ENCODE measurements at regions not wholly inside any gene's neighbourhood (a gene's known extent, or its start where the extent isn't known, plus 50 kb on each side); places are given as distances from the start of the nearest gene placed in this dataset.

DNA sequence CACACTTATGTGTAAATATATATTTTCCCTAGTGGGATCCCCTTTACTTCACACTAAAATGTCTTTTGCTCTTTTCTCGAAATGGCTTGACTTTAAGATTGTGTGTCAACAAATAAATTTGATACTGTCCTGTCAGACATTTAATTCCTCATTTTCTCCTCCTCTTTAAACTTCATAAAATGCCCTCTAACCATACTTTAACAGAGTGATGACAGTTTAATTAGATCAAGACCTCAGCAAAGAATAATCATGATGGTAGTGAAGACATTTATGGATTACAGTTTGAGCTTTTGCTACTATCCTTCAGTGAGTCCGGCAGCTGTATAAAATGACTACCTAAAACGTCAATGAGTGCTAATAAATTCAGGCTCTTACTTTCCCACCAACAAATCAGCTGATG, 113.1 kb upstream of the ADGRL3 start:
- Histone ChIP-seq H3K27ac (ENCODE audit: insufficient read depth, low read depth, low read length) (no peak overlapping the region), H3K27me3 (ENCODE audit: control insufficient read depth in 2 of 2, insufficient read depth in 2 of 2, low read length in 2 of 2) (no peaks in the 10 kb centered on the region), H3K4me3 (replicated peaks in 1 of 3; ENCODE audit: insufficient read depth in 1 of 3, low read depth in 1 of 3, low read length in 3 of 3) (no peak overlapping the region), H3K79me2 (ENCODE audit: control insufficient read depth, insufficient read depth, low read length) (no peaks in the 10 kb centered on the region), H3K9me3 (replicated peaks; ENCODE audit: control insufficient read depth, insufficient read depth, low read length) (peaks cover 2% of the 10 kb centered on the region), H3K4me1 (ENCODE audit: control insufficient read depth, extremely low read depth, insufficient read depth, low read length) (no peaks in the 10 kb centered on the region), H3K9me1 (replicated peaks; ENCODE audit: control insufficient read depth, extremely low read depth, insufficient read depth, low read length) (no peaks in the 10 kb centered on the region), H3K9ac (replicated peaks; ENCODE audit: extremely low read depth, insufficient read depth, low read length) (no peak overlapping the region), H3K36me3 (ENCODE audit: control insufficient read depth in 2 of 2, extremely low read depth in 1 of 2, insufficient read depth in 2 of 2, low read length in 2 of 2) (no peaks in the 10 kb centered on the region), H4K20me1 (replicated peaks; ENCODE audit: control insufficient read depth, extremely low read depth, insufficient read depth, low read length) (no peaks in the 10 kb centered on the region), H2AFZ (ENCODE audit: low read depth, low read length) (no peak overlapping the region), H3K4me2 (ENCODE audit: insufficient read depth, low read length) (no peak overlapping the region)
- dilution Hi-C loops (cut with MboI; ENCODE audit: extremely low pct_ligation_motif_present, low sequenced_read_pairs) (no loop called here), intact Hi-C loops (cut with micrococcal nuclease) (no loop called here)
- DNase-seq (ENCODE audit: low read depth, low spot score) (no peak), FAIRE-seq (no peak)
- CTCF ChIA-PET = no interaction called here
- no TSS peak for BruUV-seq (replicated peaks)
- no peak for TF ChIP-seq MYC (IDR thresholded peaks at IDR 0.05; ENCODE audit: low read depth, low read length)
- TF ChIP-seq GATA2 (IDR thresholded peaks at IDR 0.05; ENCODE audit: insufficient read depth, insufficient read length, low read depth, low read length) = no peak
- no peak for TF ChIP-seq JUN (IDR thresholded peaks at IDR 0.05; ENCODE audit: borderline replicate concordance, insufficient read depth, insufficient read length, low read depth)
- TF ChIP-seq POLR2AphosphoS5 (IDR thresholded peaks at IDR 0.05; ENCODE audit: insufficient read depth, low read depth, low read length) = no peak
- TF ChIP-seq, protein P1, sequence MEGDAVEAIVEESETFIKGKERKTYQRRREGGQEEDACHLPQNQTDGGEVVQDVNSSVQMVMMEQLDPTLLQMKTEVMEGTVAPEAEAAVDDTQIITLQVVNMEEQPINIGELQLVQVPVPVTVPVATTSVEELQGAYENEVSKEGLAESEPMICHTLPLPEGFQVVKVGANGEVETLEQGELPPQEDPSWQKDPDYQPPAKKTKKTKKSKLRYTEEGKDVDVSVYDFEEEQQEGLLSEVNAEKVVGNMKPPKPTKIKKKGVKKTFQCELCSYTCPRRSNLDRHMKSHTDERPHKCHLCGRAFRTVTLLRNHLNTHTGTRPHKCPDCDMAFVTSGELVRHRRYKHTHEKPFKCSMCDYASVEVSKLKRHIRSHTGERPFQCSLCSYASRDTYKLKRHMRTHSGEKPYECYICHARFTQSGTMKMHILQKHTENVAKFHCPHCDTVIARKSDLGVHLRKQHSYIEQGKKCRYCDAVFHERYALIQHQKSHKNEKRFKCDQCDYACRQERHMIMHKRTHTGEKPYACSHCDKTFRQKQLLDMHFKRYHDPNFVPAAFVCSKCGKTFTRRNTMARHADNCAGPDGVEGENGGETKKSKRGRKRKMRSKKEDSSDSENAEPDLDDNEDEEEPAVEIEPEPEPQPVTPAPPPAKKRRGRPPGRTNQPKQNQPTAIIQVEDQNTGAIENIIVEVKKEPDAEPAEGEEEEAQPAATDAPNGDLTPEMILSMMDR (IDR thresholded peaks at IDR 0.05; ENCODE audit: extremely low read depth in 1 of 2, insufficient read depth in 1 of 2, low read depth in 1 of 2, low read length in 2 of 2) = no peak
- TF ChIP-seq POLR2A (IDR thresholded peaks at IDR 0.05; ENCODE audit: low read depth, low read length) = no peak
- TF ChIP-seq, protein P2, sequence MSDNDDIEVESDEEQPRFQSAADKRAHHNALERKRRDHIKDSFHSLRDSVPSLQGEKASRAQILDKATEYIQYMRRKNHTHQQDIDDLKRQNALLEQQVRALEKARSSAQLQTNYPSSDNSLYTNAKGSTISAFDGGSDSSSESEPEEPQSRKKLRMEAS (IDR thresholded peaks at IDR 0.05; ENCODE audit: insufficient read depth, insufficient read length) = no peak
- TF ChIP-seq EZH2 (IDR thresholded peaks at IDR 0.05; ENCODE audit: borderline replicate concordance, low read depth, low read length, severe bottlenecking) = no peak
- no peak for TF ChIP-seq FOS (IDR thresholded peaks at IDR 0.05; ENCODE audit: borderline replicate concordance, insufficient read depth, low read length)
- POLR2A ChIA-PET = no interaction called here
